ENCODE measurements at regions not wholly inside any gene's neighbourhood (a gene's known extent, or its start where the extent isn't known, plus 50 kb on each side); places are given as distances from the start of the nearest gene placed in this dataset.

GRCh38 chr4:52483186-52483890, 175.8 kb downstream of the USP46 start:
- Histone ChIP-seq H3K79me1 (ENCODE audit: low read depth in 1 of 2, low read length in 2 of 2) (no peaks in the 10 kb centered on the region), H4K8ac (ENCODE audit: low read depth in 2 of 2, low read length in 2 of 2) (no peak overlapping the region), H3K4me2 (ENCODE audit: low read depth, low read length) (no peak overlapping the region), H2BK15ac (ENCODE audit: low read depth, low read length) (no peak overlapping the region), H3K23ac (ENCODE audit: low read depth, low read length) (no peak overlapping the region), H3K27me3 (ENCODE audit: control insufficient read depth, insufficient read depth, low read length) (no peaks in the 10 kb centered on the region), H3K4me1 (ENCODE audit: control insufficient read depth, insufficient read depth, low read length) (no peaks in the 10 kb centered on the region), H3K18ac (ENCODE audit: low read depth, low read length) (no peak overlapping the region), H4K20me1 (ENCODE audit: insufficient read depth, low read length) (no peaks in the 10 kb centered on the region), H3K56ac (ENCODE audit: extremely low read depth, insufficient read depth, low read length) (no peak overlapping the region), H2BK5ac (ENCODE audit: low read depth, low read length, poor library complexity, severe bottlenecking) (no peak overlapping the region), H3K9ac (ENCODE audit: low read depth, low read length) (no peak overlapping the region), H3K9me1 (ENCODE audit: insufficient read depth, low read length) (no peaks in the 10 kb centered on the region), H2BK120ac (ENCODE audit: low read depth, low read length) (no peak overlapping the region), H2BK20ac (ENCODE audit: low read depth, low read length) (no peak overlapping the region), H4K91ac (ENCODE audit: insufficient read depth, low read depth, low read length) (no peak overlapping the region), H3K27ac (ENCODE audit: insufficient read depth, low read length) (no peak overlapping the region), H4K5ac (ENCODE audit: low read depth, low read length) (no peak overlapping the region), H3K4me3 (ENCODE audit: insufficient read depth, low read depth, low read length) (no peak overlapping the region), H2AK5ac (ENCODE audit: low read depth, low read length) (no peak overlapping the region), H3K9me3 (ENCODE audit: control insufficient read depth, insufficient read depth, low read length) (no peaks in the 10 kb centered on the region), H3K14ac (replicated peaks; ENCODE audit: low read depth, low read length) (no peak overlapping the region), H3K36me3 (ENCODE audit: control insufficient read depth, insufficient read depth, low read length) (no peaks in the 10 kb centered on the region), H3K4ac (ENCODE audit: low read depth, low read length) (no peak overlapping the region), H2AFZ (replicated peaks; ENCODE audit: low read length, poor library complexity) (no peak overlapping the region), H2AK9ac (replicated peaks; ENCODE audit: low read depth, low read length, poor library complexity) (no peak overlapping the region)
- WGBS, 2 experiments (ENCODE audit: extremely low coverage in 2 of 2, insufficient read length in 1 of 2): no CpG with 5 or more reads among the region's 2 CpGs
- no TSS peak for BruUV-seq (replicated peaks)
- in situ Hi-C loops (cut with MboI; ENCODE audit: low sequenced_read_pairs) (no loop called here), intact Hi-C loops (cut with micrococcal nuclease) (no loop called here), dilution Hi-C loops (cut with HindIII; ENCODE audit: low sequenced_read_pairs, unreplicated experiment) (no loop called here)
- CTCF ChIA-PET: no interaction called here
- ATAC-seq (ENCODE audit: low read depth): no peak
- no peak for TF ChIP-seq CEBPB (IDR thresholded peaks at IDR 0.05; ENCODE audit: low read depth, low read length)
- TF ChIP-seq RCOR1 (IDR thresholded peaks at IDR 0.05; ENCODE audit: insufficient replicate concordance, low read length): no peak
- TF ChIP-seq RFX5 (IDR thresholded peaks at IDR 0.05; ENCODE audit: low read depth, low read length): no peak
- TF ChIP-seq MXI1 (IDR thresholded peaks at IDR 0.05; ENCODE audit: borderline replicate concordance, low read depth, low read length): no peak
- no peak for TF ChIP-seq CHD1 (IDR thresholded peaks at IDR 0.05; ENCODE audit: low read depth, low read length)
- TF ChIP-seq MAFK (IDR thresholded peaks at IDR 0.05; ENCODE audit: low read depth, low read length): no peak
- TF ChIP-seq NFE2L2 (IDR thresholded peaks at IDR 0.05; ENCODE audit: low read depth, low read length): no peak
- no peak for TF ChIP-seq BHLHE40 (IDR thresholded peaks at IDR 0.05; ENCODE audit: low read depth, low read length)
- no peak for TF ChIP-seq SMC3 (IDR thresholded peaks at IDR 0.05; ENCODE audit: low read depth, low read length)
- TF ChIP-seq USF2 (IDR thresholded peaks at IDR 0.05; ENCODE audit: low read depth, low read length): no peak
- no peak for TF ChIP-seq POLR2A (IDR thresholded peaks at IDR 0.05; ENCODE audit: low read depth, low read length)
- no peak for TF ChIP-seq CTCF (conservative IDR thresholded peaks at IDR 0.05; ENCODE audit: low read depth, low read length)
- no peak for TF ChIP-seq ELK1 (IDR thresholded peaks at IDR 0.05; ENCODE audit: borderline replicate concordance, low read depth, low read length)
- no peak for TF ChIP-seq MAZ (IDR thresholded peaks at IDR 0.05; ENCODE audit: borderline replicate concordance, low read depth, low read length)
- TF ChIP-seq RAD21 (IDR thresholded peaks at IDR 0.05; ENCODE audit: low read length): no peak
- TF ChIP-seq FOS (IDR thresholded peaks at IDR 0.05; ENCODE audit: low read depth, low read length): no peak
- POLR2A ChIA-PET (ENCODE audit: unreplicated experiment): no interaction called here
- DNase-seq: no peak
